ENCODE measurements at regions not wholly inside any gene's neighbourhood (a gene's known extent, or its start where the extent isn't known, plus 50 kb on each side); places are given as distances from the start of the nearest gene placed in this dataset.
"Not testable (repeated sequence)": the region's sequence is repeated elsewhere in the genome, so short reads cannot be mapped to it uniquely, and the experiment has no call there.

DNA sequence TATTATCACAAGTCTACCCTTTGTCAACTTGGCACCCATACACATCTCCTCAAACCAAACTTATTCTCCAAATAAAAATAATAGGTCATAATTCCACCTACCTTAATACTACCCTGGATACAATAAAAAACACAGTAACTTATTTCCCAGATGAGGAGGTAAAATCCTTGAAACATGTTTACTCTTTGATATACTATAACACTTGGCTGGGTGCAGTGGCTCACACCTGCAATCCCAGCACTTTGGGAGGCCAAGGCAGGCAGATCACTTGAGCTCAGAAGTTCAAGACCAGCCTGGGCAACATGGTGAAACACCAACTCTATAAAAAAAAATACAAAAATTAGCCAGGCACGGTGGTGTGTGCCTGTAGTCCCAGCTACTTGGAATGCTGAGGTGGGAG is 54.4 kb upstream of the PRSS3 start:
- not testable (repeated sequence) for ATAC-seq; H3K27ac Mint-ChIP-seq; H3K4me1 Mint-ChIP-seq; H3K4me3 Mint-ChIP-seq; H3K36me3 Mint-ChIP-seq; DNase-seq (ENCODE audit: low spot score in 2 of 2); H3K9me3 Mint-ChIP-seq

DNA sequence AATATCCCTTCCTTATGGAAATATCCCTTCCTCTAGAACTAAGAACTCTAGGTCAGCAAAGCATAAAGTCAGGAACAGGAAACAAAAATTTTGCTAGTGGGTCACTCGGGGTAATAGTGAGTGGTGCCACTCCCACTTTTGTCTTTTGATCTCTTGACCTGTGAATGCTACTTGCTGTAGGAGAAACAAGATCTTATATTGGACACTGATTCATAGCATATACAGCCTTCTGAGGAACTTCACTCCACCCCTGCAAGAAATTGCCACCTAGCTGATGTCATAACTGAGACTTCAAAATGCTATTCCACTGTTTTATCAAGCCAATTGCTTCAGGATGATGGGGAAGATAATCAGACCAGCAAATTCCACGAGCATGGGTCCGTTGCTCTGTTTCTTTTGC is 53.3 kb upstream of the PRSS3 start:
- Mint-ChIP-seq H3K9me3 (peaks cover 5% of the 10 kb centered on the region), H3K4me1 (peaks cover 6% of the 10 kb centered on the region), H3K27ac (no peak overlapping the region), H3K36me3 (no peaks in the 10 kb centered on the region), H3K4me3 (no peak overlapping the region)
- no peak for DNase-seq (ENCODE audit: low spot score in 2 of 2)
- ATAC-seq: no peak

DNA sequence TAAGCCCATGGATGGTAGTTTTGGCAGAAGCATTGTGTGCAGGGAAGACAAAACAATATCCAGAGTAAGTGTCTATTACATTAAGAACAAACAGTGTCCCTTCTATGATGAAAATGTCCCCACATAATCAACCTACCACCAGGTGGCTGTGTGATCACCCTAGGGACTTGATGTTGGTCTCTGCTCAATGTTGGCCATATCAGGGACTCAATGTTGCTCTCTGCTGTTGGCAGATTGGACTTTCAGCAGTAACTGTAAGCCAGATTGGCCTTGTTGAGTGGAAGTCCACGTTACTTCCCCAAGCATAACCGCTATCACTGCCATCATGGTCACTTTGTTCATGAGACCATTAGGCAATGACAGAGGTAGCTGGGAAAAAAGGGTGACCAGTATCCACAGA is 52.8 kb upstream of the PRSS3 start:
- Mint-ChIP-seq H3K4me3 (no peak overlapping the region), H3K4me1 (peaks cover 6% of the 10 kb centered on the region), H3K36me3 (no peaks in the 10 kb centered on the region), H3K27ac (no peak overlapping the region), H3K9me3 (peaks cover 5% of the 10 kb centered on the region)
- DNase-seq (ENCODE audit: low spot score in 2 of 2) (no peak), ATAC-seq (no peak)

Measured in stimulated activated effector memory CD8-positive, alpha-beta T cell treated with anti-CD3 and anti-CD28 coated beads, Interleukin-12 subunit alpha, Interleukin-12 subunit beta, amount 100 ng/mL, for 72 hours (primary cell).